ENCODE measurements at regions not wholly inside any gene's neighbourhood (a gene's known extent, or its start where the extent isn't known, plus 50 kb on each side); places are given as distances from the start of the nearest gene placed in this dataset.

DNA sequence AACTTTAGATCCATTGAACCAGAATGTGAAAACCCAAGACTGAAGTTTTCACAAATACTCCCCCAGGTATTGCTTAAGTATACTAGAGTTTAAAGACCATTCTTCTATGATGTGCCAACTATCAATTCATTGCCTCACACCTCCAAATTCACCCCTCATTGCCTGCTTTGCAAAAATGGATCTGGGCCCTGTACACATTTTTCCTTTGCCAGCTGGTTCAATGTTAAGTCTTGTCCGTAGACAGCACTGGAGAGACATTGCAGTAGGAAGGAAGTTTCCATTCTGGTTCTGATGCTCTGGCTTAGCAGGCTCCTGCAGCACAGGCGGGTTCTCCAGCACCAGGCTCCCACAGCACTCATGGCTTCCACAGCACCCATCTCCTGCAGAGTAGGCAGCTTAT lies 130.0 kb downstream of the PROX1 start:
- TF ChIP-seq, protein P1, sequence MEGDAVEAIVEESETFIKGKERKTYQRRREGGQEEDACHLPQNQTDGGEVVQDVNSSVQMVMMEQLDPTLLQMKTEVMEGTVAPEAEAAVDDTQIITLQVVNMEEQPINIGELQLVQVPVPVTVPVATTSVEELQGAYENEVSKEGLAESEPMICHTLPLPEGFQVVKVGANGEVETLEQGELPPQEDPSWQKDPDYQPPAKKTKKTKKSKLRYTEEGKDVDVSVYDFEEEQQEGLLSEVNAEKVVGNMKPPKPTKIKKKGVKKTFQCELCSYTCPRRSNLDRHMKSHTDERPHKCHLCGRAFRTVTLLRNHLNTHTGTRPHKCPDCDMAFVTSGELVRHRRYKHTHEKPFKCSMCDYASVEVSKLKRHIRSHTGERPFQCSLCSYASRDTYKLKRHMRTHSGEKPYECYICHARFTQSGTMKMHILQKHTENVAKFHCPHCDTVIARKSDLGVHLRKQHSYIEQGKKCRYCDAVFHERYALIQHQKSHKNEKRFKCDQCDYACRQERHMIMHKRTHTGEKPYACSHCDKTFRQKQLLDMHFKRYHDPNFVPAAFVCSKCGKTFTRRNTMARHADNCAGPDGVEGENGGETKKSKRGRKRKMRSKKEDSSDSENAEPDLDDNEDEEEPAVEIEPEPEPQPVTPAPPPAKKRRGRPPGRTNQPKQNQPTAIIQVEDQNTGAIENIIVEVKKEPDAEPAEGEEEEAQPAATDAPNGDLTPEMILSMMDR (IDR thresholded peaks at IDR 0.05), result no peak
- no peak for TF ChIP-seq POLR2A (IDR thresholded peaks at IDR 0.05)

Data from adrenal gland (tissue), 5 donors.